Stimulated activated naive CD8-positive, alpha-beta T cell treated with anti-CD3 and anti-CD28 coated beads, Interleukin-15, Interleukin-2, amounts not matched to agents 100 ng/mL and 50 ng/mL, for 24 hours (primary cell): ENCODE measurements at regions not wholly inside any gene's neighbourhood (a gene's known extent, or its start where the extent isn't known, plus 50 kb on each side); places are given as distances from the start of the nearest gene placed in this dataset.
"Not testable (repeated sequence)": the region's sequence is repeated elsewhere in the genome, so short reads cannot be mapped to it uniquely, and the experiment has no call there.

Experiments used
- H3K27ac Mint-ChIP-seq: one replicate; pipeline ENCODE4 v1.8.0; 2021; ENCODE audit warnings: mild to moderate bottlenecking, mixed read lengths
- H3K27me3 Mint-ChIP-seq: one replicate; pipeline ENCODE4 v1.8.0; 2021; ENCODE audit warnings: mixed read lengths
- H3K36me3 Mint-ChIP-seq: one replicate; pipeline ENCODE4 v1.8.0; 2021; ENCODE audit warnings: low read depth, mixed read lengths
- H3K4me1 Mint-ChIP-seq: one replicate; pipeline ENCODE4 v1.8.0; 2021; ENCODE audit warnings: low read depth, mixed read lengths
- H3K4me3 Mint-ChIP-seq: one replicate; pipeline ENCODE4 v1.8.0; 2021; ENCODE audit warnings: mild to moderate bottlenecking, mixed read lengths
- H3K9me3 Mint-ChIP-seq: one replicate; pipeline ENCODE4 v1.8.0; 2021; ENCODE audit warnings: mixed read lengths

DNA sequence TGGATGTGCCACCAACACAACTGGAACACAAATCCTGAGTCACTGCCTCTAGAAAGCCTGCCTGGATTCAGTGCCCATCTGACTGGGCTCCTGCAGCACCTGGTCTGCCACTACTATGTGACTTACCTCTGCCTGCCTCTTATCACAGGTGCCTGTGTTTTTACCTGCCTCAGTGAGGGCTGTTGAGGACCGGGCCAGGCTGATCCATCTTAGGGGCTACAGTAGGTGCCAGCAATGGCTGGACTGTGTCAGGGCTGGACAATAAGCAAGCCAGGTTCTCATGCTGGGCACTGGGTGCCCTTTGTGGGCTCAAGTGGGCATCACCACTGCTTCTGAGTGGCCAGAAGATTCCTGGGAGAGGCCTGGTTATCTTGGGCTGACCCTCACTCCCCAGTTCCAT lies 948.6 kb upstream of the TPTE start:
- not testable (repeated sequence) for H3K9me3 Mint-ChIP-seq, H3K4me3 Mint-ChIP-seq, H3K27ac Mint-ChIP-seq, H3K4me1 Mint-ChIP-seq, H3K27me3 Mint-ChIP-seq, H3K36me3 Mint-ChIP-seq

- not testable (repeated sequence) for H3K27me3 Mint-ChIP-seq, H3K36me3 Mint-ChIP-seq, H3K27ac Mint-ChIP-seq, H3K4me1 Mint-ChIP-seq, H3K4me3 Mint-ChIP-seq, H3K9me3 Mint-ChIP-seq
Observed at GRCh38 chr21:9573528-9573927, 947.9 kb upstream of the TPTE start.

DNA sequence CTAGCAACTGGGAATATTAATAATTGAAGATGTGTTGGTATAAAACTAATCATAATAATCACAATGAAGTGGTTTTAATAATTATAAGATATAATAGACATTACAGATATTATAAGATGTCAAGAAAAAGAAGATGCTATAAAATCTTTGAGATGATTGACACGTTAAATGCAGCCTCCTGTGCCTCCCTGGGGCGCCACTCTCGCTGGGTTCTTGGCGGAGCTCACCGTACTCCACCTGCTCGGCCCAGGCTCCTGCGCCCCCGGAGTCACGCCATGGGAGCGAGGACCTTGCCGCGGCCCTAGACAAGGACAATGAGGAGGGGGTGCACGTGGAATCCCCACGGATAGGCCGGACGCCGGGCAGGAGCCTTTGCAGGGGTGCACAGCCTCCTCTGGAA lies 942.1 kb upstream of the TPTE start:
- H3K9me3 Mint-ChIP-seq, H3K27me3 Mint-ChIP-seq, H3K36me3 Mint-ChIP-seq, H3K4me3 Mint-ChIP-seq, H3K4me1 Mint-ChIP-seq, H3K27ac Mint-ChIP-seq: not testable (repeated sequence)

- H3K4me1 Mint-ChIP-seq, H3K27me3 Mint-ChIP-seq, H3K9me3 Mint-ChIP-seq, H3K27ac Mint-ChIP-seq, H3K36me3 Mint-ChIP-seq, H3K4me3 Mint-ChIP-seq: not testable (repeated sequence)
Observed at GRCh38 chr21:9587941-9588340, 933.4 kb upstream of the TPTE start.

GRCh38 chr21:9592591-9592990 lies 928.8 kb upstream of the TPTE start:
- not testable (repeated sequence) for H3K27ac Mint-ChIP-seq, H3K36me3 Mint-ChIP-seq, H3K9me3 Mint-ChIP-seq, H3K27me3 Mint-ChIP-seq, H3K4me1 Mint-ChIP-seq, H3K4me3 Mint-ChIP-seq

- not testable (repeated sequence) for H3K4me1 Mint-ChIP-seq, H3K27me3 Mint-ChIP-seq, H3K27ac Mint-ChIP-seq, H3K36me3 Mint-ChIP-seq, H3K4me3 Mint-ChIP-seq, H3K9me3 Mint-ChIP-seq
Observed at GRCh38 chr21:9593646-9594045, 927.7 kb upstream of the TPTE start.

- H3K9me3 Mint-ChIP-seq, H3K27me3 Mint-ChIP-seq, H3K4me1 Mint-ChIP-seq, H3K36me3 Mint-ChIP-seq, H3K4me3 Mint-ChIP-seq, H3K27ac Mint-ChIP-seq: not testable (repeated sequence)
Observed at GRCh38 chr21:9614011-9614410, 907.4 kb upstream of the TPTE start.

- H3K9me3 Mint-ChIP-seq, H3K4me1 Mint-ChIP-seq, H3K27ac Mint-ChIP-seq, H3K4me3 Mint-ChIP-seq, H3K36me3 Mint-ChIP-seq, H3K27me3 Mint-ChIP-seq: not testable (repeated sequence)
Observed at GRCh38 chr21:9621121-9621793, 900.1 kb upstream of the TPTE start.

DNA sequence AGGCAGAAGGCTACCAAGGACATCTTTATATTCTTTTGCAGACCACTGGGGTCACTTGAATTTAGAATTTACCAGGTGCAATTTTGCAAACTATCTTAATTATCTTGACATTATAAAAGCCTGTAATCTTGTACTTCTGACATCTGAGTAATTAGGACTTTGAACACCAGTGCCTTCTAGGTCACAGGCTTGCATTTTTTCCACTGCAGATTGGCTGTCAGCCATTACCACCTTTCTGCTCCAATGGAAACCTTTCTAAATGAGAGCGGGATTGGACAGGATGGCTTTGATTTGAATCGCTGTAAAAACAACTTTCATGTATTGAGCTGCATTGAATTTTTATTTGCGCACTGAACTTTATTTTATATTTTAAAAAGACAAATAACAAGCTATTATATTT lies 893.3 kb upstream of the TPTE start:
- H3K9me3 Mint-ChIP-seq, H3K4me1 Mint-ChIP-seq, H3K27me3 Mint-ChIP-seq, H3K36me3 Mint-ChIP-seq, H3K27ac Mint-ChIP-seq, H3K4me3 Mint-ChIP-seq: not testable (repeated sequence)

GRCh38 chr21:9647409-9647808 lies 874.0 kb upstream of the TPTE start:
- not testable (repeated sequence) for H3K27me3 Mint-ChIP-seq, H3K4me1 Mint-ChIP-seq, H3K36me3 Mint-ChIP-seq, H3K27ac Mint-ChIP-seq, H3K4me3 Mint-ChIP-seq
- peaks cover 17% of the 10 kb centered on the region for H3K9me3 Mint-ChIP-seq

- H3K36me3 Mint-ChIP-seq, H3K27me3 Mint-ChIP-seq, H3K27ac Mint-ChIP-seq, H3K4me1 Mint-ChIP-seq, H3K4me3 Mint-ChIP-seq: not testable (repeated sequence)
- peaks cover 17% of the 10 kb centered on the region for H3K9me3 Mint-ChIP-seq
Observed at GRCh38 chr21:9648331-9648730, 873.1 kb upstream of the TPTE start.

- not testable (repeated sequence) for H3K27ac Mint-ChIP-seq, H3K4me3 Mint-ChIP-seq, H3K4me1 Mint-ChIP-seq, H3K36me3 Mint-ChIP-seq, H3K27me3 Mint-ChIP-seq
- H3K9me3 Mint-ChIP-seq = peaks cover 17% of the 10 kb centered on the region
Observed at GRCh38 chr21:9648947-9649720, 872.2 kb upstream of the TPTE start.

- not testable (repeated sequence) for H3K27me3 Mint-ChIP-seq, H3K4me3 Mint-ChIP-seq, H3K36me3 Mint-ChIP-seq, H3K4me1 Mint-ChIP-seq, H3K27ac Mint-ChIP-seq
- peaks cover 23% of the 10 kb centered on the region for H3K9me3 Mint-ChIP-seq
Observed at GRCh38 chr21:9652819-9653218, 868.6 kb upstream of the TPTE start.

GRCh38 chr21:9655221-9655620 lies 866.2 kb upstream of the TPTE start:
- H3K4me1 Mint-ChIP-seq, H3K4me3 Mint-ChIP-seq, H3K27ac Mint-ChIP-seq, H3K36me3 Mint-ChIP-seq, H3K27me3 Mint-ChIP-seq: not testable (repeated sequence)
- H3K9me3 Mint-ChIP-seq = peaks cover 18% of the 10 kb centered on the region

- H3K27me3 Mint-ChIP-seq, H3K27ac Mint-ChIP-seq, H3K4me1 Mint-ChIP-seq, H3K36me3 Mint-ChIP-seq, H3K4me3 Mint-ChIP-seq: not testable (repeated sequence)
- peaks cover 14% of the 10 kb centered on the region for H3K9me3 Mint-ChIP-seq
Observed at GRCh38 chr21:9656455-9656854, 864.9 kb upstream of the TPTE start.

DNA sequence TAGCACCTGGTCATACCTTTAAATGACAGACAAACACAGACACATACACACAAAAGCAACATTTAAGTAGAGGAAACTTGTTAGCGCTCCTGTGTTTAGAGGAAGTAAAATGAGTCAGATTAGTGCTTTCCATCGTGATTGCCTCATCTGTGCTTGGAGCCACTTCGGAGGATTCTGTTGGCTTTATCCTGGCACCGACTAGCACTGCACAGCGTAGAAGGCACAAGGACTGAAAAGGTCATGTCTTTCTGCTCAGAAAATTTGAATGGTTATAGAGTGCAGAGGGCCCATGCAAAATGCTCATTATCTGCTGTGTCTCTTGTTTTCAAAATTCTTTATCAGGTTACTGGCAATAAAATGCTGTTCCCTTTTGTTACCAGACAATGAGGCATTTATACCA lies 863.6 kb upstream of the TPTE start:
- not testable (repeated sequence) for H3K36me3 Mint-ChIP-seq, H3K27ac Mint-ChIP-seq, H3K4me1 Mint-ChIP-seq, H3K4me3 Mint-ChIP-seq, H3K9me3 Mint-ChIP-seq, H3K27me3 Mint-ChIP-seq
